ENCODE measurements at regions not wholly inside any gene's neighbourhood (a gene's known extent, or its start where the extent isn't known, plus 50 kb on each side); places are given as distances from the start of the nearest gene placed in this dataset.

GRCh38 chr10:64086083-64086767, 565.0 kb downstream of the REEP3 start:
- H3K4me1 ChIP-seq (ENCODE audit: insufficient read depth, low read length) = no peaks in the 10 kb centered on the region
- H3K27ac ChIP-seq (ENCODE audit: low read depth, low read length) = no peak overlapping the region
- Mint-ChIP-seq H3K27ac (no peak overlapping the region), H3K4me3 (no peak overlapping the region), H3K4me1 (no peaks in the 10 kb centered on the region), H3K9me3 (no peaks in the 10 kb centered on the region), H3K36me3 (no peaks in the 10 kb centered on the region), H3K27me3 (peaks cover 0 to 5% of the 10 kb centered on the region in 2 donors)
- H3K9me3 ChIP-seq (ENCODE audit: low read length) = no peaks in the 10 kb centered on the region
- ChIA-PET CTCF (no interaction called here), POLR2A (no interaction called here)
- DNase-seq = no peak
- no peaks in the 10 kb centered on the region for H3K27me3 ChIP-seq (ENCODE audit: insufficient read depth, low read length, poor library complexity, severe bottlenecking)
- H3K36me3 ChIP-seq (ENCODE audit: insufficient read depth, low read length) = no peaks in the 10 kb centered on the region
- H3K4me3 ChIP-seq (ENCODE audit: low read length) = no peak overlapping the region

- Histone ChIP-seq H3K4me3 (ENCODE audit: low read length) (no peak overlapping the region), H3K27ac (ENCODE audit: low read depth, low read length) (no peak overlapping the region), H3K4me1 (ENCODE audit: insufficient read depth, low read length) (no peaks in the 10 kb centered on the region), H3K36me3 (ENCODE audit: insufficient read depth, low read length) (no peaks in the 10 kb centered on the region), H3K9me3 (ENCODE audit: low read length) (no peaks in the 10 kb centered on the region), H3K27me3 (ENCODE audit: insufficient read depth, low read length, poor library complexity, severe bottlenecking) (no peaks in the 10 kb centered on the region)
- Mint-ChIP-seq H3K4me1 (no peaks in the 10 kb centered on the region), H3K36me3 (no peaks in the 10 kb centered on the region), H3K27me3 (peaks cover 0 to 2% of the 10 kb centered on the region in 2 donors), H3K4me3 (no peak overlapping the region), H3K9me3 (no peaks in the 10 kb centered on the region), H3K27ac (no peak overlapping the region)
- CTCF ChIA-PET = no interaction called here
- POLR2A ChIA-PET = no interaction called here
- DNase-seq = no peak
These were observed 568.4 kb downstream of the REEP3 start for GRCh38 chr10:64089648-64090047.

GRCh38 chr10:64090865-64091264, 569.7 kb downstream of the REEP3 start:
- H3K9me3 ChIP-seq (ENCODE audit: low read length) = no peaks in the 10 kb centered on the region
- POLR2A ChIA-PET = no interaction called here
- peaks cover 0 to 2% of the 10 kb centered on the region in 2 donors for H3K27me3 Mint-ChIP-seq

GRCh38 chr10:64091897-64092296, 570.7 kb downstream of the REEP3 start:
- ChIA-PET POLR2A (no interaction called here), CTCF (no interaction called here)
- no peaks in the 10 kb centered on the region for H3K36me3 Mint-ChIP-seq
- no peak for DNase-seq
- Histone ChIP-seq H3K27me3 (ENCODE audit: insufficient read depth, low read length, poor library complexity, severe bottlenecking) (no peaks in the 10 kb centered on the region), H3K27ac (ENCODE audit: low read depth, low read length) (no peak overlapping the region), H3K4me1 (ENCODE audit: insufficient read depth, low read length) (no peaks in the 10 kb centered on the region), H3K36me3 (ENCODE audit: insufficient read depth, low read length) (no peaks in the 10 kb centered on the region), H3K4me3 (ENCODE audit: low read length) (no peak overlapping the region), H3K9me3 (ENCODE audit: low read length) (no peaks in the 10 kb centered on the region)
- H3K4me3 Mint-ChIP-seq = no peak overlapping the region
- no peaks in the 10 kb centered on the region for H3K9me3 Mint-ChIP-seq
- H3K4me1 Mint-ChIP-seq = no peaks in the 10 kb centered on the region
- peaks cover 0 to 2% of the 10 kb centered on the region in 2 donors for H3K27me3 Mint-ChIP-seq
- no peak overlapping the region for H3K27ac Mint-ChIP-seq

More at GRCh38 chr10:64090865-64091264, 569.7 kb downstream of the REEP3 start:
- Histone ChIP-seq H3K27ac (ENCODE audit: low read depth, low read length) (no peak overlapping the region), H3K4me3 (ENCODE audit: low read length) (no peak overlapping the region), H3K36me3 (ENCODE audit: insufficient read depth, low read length) (no peaks in the 10 kb centered on the region), H3K4me1 (ENCODE audit: insufficient read depth, low read length) (no peaks in the 10 kb centered on the region), H3K27me3 (ENCODE audit: insufficient read depth, low read length, poor library complexity, severe bottlenecking) (no peaks in the 10 kb centered on the region)
- no peaks in the 10 kb centered on the region for H3K36me3 Mint-ChIP-seq
- no peaks in the 10 kb centered on the region for H3K9me3 Mint-ChIP-seq
- H3K27ac Mint-ChIP-seq = no peak overlapping the region
- H3K4me3 Mint-ChIP-seq = no peak overlapping the region
- no peak for DNase-seq
- CTCF ChIA-PET = no interaction called here
- H3K4me1 Mint-ChIP-seq = no peaks in the 10 kb centered on the region

GRCh38 chr10:64093304-64093703, 572.1 kb downstream of the REEP3 start:
- Histone ChIP-seq H3K4me1 (ENCODE audit: insufficient read depth, low read length) (no peaks in the 10 kb centered on the region), H3K27me3 (ENCODE audit: insufficient read depth, low read length, poor library complexity, severe bottlenecking) (no peaks in the 10 kb centered on the region), H3K9me3 (ENCODE audit: low read length) (no peaks in the 10 kb centered on the region), H3K36me3 (ENCODE audit: insufficient read depth, low read length) (no peaks in the 10 kb centered on the region), H3K27ac (ENCODE audit: low read depth, low read length) (no peak overlapping the region), H3K4me3 (ENCODE audit: low read length) (no peak overlapping the region)
- no peak for DNase-seq
- H3K27me3 Mint-ChIP-seq = no peaks in the 10 kb centered on the region
- ChIA-PET POLR2A (no interaction called here), CTCF (no interaction called here)
- no peak overlapping the region for H3K27ac Mint-ChIP-seq
- H3K4me3 Mint-ChIP-seq = no peak overlapping the region
- H3K36me3 Mint-ChIP-seq = no peaks in the 10 kb centered on the region
- no peaks in the 10 kb centered on the region for H3K9me3 Mint-ChIP-seq
- no peaks in the 10 kb centered on the region for H3K4me1 Mint-ChIP-seq

GRCh38 chr10:64093946-64094535, 572.8 kb downstream of the REEP3 start:
- ChIA-PET CTCF (no interaction called here), POLR2A (no interaction called here)
- Mint-ChIP-seq H3K4me3 (no peak overlapping the region), H3K9me3 (no peaks in the 10 kb centered on the region), H3K36me3 (no peaks in the 10 kb centered on the region), H3K27ac (no peak overlapping the region), H3K4me1 (no peaks in the 10 kb centered on the region), H3K27me3 (no peaks in the 10 kb centered on the region)
- no peaks in the 10 kb centered on the region for H3K27me3 ChIP-seq (ENCODE audit: insufficient read depth, low read length, poor library complexity, severe bottlenecking)
- no peaks in the 10 kb centered on the region for H3K9me3 ChIP-seq (ENCODE audit: low read length)
- H3K27ac ChIP-seq (ENCODE audit: low read depth, low read length) = no peak overlapping the region
- no peaks in the 10 kb centered on the region for H3K4me1 ChIP-seq (ENCODE audit: insufficient read depth, low read length)
- H3K36me3 ChIP-seq (ENCODE audit: insufficient read depth, low read length) = no peaks in the 10 kb centered on the region
- DNase-seq = no peak
- no peak overlapping the region for H3K4me3 ChIP-seq (ENCODE audit: low read length)

GRCh38 chr10:64096941-64097340, 575.7 kb downstream of the REEP3 start:
- H3K36me3 ChIP-seq (ENCODE audit: insufficient read depth, low read length) = no peaks in the 10 kb centered on the region
- H3K27ac ChIP-seq (ENCODE audit: low read depth, low read length) = no peak overlapping the region
- no peaks in the 10 kb centered on the region for H3K4me1 Mint-ChIP-seq
- H3K27me3 Mint-ChIP-seq = no peaks in the 10 kb centered on the region
- no peaks in the 10 kb centered on the region for H3K9me3 ChIP-seq (ENCODE audit: low read length)
- H3K4me3 ChIP-seq (ENCODE audit: low read length) = no peak overlapping the region
- H3K4me1 ChIP-seq (ENCODE audit: insufficient read depth, low read length) = no peaks in the 10 kb centered on the region
- CTCF ChIA-PET = no interaction called here
- POLR2A ChIA-PET = no interaction called here
- no peak for DNase-seq
- no peaks in the 10 kb centered on the region for H3K27me3 ChIP-seq (ENCODE audit: insufficient read depth, low read length, poor library complexity, severe bottlenecking)
- H3K36me3 Mint-ChIP-seq = no peaks in the 10 kb centered on the region
- H3K4me3 Mint-ChIP-seq = no peak overlapping the region
- H3K27ac Mint-ChIP-seq = no peak overlapping the region
- H3K9me3 Mint-ChIP-seq = no peaks in the 10 kb centered on the region

GRCh38 chr10:64097391-64098122, 576.4 kb downstream of the REEP3 start:
- no peak for DNase-seq
- no peaks in the 10 kb centered on the region for H3K27me3 ChIP-seq (ENCODE audit: insufficient read depth, low read length, poor library complexity, severe bottlenecking)
- H3K36me3 ChIP-seq (ENCODE audit: insufficient read depth, low read length) = no peaks in the 10 kb centered on the region
- no peak overlapping the region for H3K4me3 ChIP-seq (ENCODE audit: low read length)
- Mint-ChIP-seq H3K27me3 (no peaks in the 10 kb centered on the region), H3K36me3 (no peaks in the 10 kb centered on the region), H3K4me1 (no peaks in the 10 kb centered on the region), H3K9me3 (peaks cover 0 to 2% (median 0%) of the 10 kb centered on the region in 5 donors), H3K4me3 (no peak overlapping the region), H3K27ac (no peak overlapping the region)
- POLR2A ChIA-PET = no interaction called here
- no peak overlapping the region for H3K27ac ChIP-seq (ENCODE audit: low read depth, low read length)
- no peaks in the 10 kb centered on the region for H3K4me1 ChIP-seq (ENCODE audit: insufficient read depth, low read length)
- CTCF ChIA-PET = no interaction called here
- H3K9me3 ChIP-seq (ENCODE audit: low read length) = no peaks in the 10 kb centered on the region

Measured in CD8-positive, alpha-beta memory T cell (primary cell).